ENCODE measurements at regions not wholly inside any gene's neighbourhood (a gene's known extent, or its start where the extent isn't known, plus 50 kb on each side); places are given as distances from the start of the nearest gene placed in this dataset.

GRCh38 chr11:10358696-10359095 lies 53.8 kb downstream of the ADM start:
- intact Hi-C loops (cut with DNase I): no loop called here
- DNase-seq: no peak

GRCh38 chr11:10359171-10359570 lies 54.3 kb downstream of the ADM start:
- intact Hi-C loops (cut with DNase I): no loop called here
- no peak for DNase-seq

- no peak for DNase-seq
- intact Hi-C loops (cut with DNase I): no loop called here
These were observed 56.0 kb downstream of the ADM start for GRCh38 chr11:10360835-10361234.

DNA sequence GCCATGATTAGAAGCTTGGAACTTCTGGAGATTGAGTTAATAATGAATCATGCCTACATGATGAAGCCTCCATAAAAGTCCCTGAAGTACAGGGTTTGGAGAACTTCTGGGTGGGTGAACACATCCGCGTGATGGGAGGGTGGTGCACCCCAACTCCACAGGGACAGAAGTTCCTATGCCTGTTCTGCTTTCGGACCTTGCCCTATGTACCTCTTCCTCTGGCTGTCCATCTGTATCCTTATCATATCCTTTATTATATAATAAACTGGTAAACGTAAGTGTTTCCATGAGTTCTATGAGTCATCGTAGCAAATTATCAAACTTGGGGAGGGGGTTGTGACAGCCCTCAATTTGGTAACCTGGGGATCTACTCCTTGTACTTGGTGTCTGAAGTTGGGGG lies 60.2 kb downstream of the ADM start:
- intact Hi-C loops (cut with DNase I): no loop called here
- DNase-seq: no peak

DNA sequence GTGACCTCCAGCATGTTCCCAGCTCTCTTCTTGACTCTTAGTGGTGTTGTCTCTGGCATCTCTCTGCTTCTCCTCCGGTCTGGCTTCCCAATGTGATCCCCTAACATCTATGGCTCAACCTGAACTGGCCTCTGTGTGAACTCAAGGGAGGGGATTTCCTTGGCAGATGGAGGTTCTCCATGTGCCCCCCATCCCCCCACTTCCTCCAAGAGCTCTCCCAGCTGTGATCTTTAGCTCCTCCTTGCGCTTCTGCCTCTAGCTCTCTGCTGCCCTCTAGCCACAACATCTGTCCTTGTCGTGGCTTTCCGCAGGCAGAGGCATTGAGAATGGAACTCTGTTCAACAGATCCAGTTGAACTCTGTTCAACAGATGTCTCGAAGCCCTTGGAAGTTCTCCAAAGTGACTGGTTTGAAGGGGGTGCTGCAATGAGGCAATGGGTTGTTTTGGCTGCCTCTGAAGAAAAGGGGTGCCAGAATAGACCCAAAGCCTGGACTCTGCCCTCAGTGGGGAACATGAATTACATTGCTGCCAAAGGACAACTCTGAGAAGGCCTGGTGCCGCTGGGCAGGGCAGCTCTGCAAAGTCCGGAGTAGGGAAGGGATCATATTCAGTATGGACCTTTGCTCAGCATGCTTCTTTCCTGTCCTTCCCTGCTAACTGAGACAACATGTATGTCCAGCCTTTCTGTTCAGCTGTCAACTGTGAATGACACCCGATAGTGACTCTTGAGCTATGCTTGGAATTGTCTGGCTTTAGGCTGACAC lies 61.9 kb downstream of the ADM start:
- DNase-seq: peak in 41 of 42 donors; percentile 17 to 83 (median 62)
- intact Hi-C loops (cut with DNase I): no loop called here

GRCh38 chr11:10371926-10372641 lies 67.2 kb downstream of the ADM start:
- intact Hi-C loops (cut with DNase I): no loop called here
- no peak for DNase-seq

DNA sequence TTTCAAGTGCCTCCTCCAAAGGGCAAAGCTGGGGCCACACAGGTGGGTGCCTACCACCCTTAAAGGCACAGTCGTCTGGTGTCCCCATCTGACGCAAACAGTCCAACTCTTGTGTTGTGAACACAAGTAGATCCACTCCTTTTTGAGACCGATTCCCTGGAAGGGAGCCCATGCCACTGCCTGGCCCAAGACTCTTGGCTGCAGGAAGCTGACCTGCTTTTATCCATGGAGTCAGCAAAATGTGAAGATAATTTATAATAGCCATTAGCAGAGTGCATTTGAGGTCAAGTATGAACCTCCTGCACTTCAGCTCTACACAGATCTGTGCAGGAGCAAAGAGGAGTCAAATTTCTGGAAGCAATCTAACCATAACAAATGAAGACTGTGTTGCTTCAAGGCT lies 68.5 kb downstream of the ADM start:
- intact Hi-C loops (cut with DNase I): no loop called here
- peak in 3 of 42 donors; percentile 11 to 33 (median 20) for DNase-seq

GRCh38 chr11:10373929-10374328 lies 69.1 kb downstream of the ADM start:
- no peak for DNase-seq
- intact Hi-C loops (cut with DNase I): no loop called here

GRCh38 chr11:10374386-10374785 lies 69.5 kb downstream of the ADM start:
- no peak for DNase-seq
- intact Hi-C loops (cut with DNase I): no loop called here

DNA sequence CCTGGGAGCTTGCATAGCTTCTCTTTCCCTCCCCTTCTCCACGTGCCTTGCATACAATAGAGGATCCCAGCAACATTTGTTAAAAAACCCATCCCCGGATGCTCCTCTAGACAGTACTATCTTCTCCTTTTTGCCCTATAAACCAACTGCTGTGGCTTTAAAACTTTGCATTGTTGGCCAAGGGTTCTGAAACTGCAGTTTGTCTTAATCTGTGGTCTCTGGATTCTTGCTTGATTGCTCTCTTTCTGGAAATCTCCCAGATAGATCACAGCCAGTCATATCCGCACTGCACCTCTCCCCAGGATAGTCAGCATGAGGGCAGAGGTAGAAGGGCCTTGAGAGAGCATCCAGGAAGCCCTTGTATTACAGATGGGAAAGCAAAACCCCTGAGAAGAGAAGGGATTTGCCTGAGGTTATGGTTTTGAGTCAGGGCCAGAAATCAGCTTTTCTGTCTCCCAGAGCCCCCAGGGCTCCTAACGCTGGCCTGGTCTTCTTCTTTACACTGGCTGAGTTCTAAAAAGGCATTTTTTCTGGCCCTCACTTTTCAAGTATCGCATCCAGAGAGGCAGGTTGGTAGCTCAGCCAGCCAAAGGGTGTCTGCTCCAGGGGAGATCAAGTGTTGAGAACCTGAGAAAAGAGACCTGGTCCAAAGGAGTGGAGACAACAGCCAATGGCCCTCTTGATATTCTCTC lies 70.6 kb downstream of the ADM start:
- intact Hi-C loops (cut with DNase I): no loop called here
- DNase-seq: no peak

DNA sequence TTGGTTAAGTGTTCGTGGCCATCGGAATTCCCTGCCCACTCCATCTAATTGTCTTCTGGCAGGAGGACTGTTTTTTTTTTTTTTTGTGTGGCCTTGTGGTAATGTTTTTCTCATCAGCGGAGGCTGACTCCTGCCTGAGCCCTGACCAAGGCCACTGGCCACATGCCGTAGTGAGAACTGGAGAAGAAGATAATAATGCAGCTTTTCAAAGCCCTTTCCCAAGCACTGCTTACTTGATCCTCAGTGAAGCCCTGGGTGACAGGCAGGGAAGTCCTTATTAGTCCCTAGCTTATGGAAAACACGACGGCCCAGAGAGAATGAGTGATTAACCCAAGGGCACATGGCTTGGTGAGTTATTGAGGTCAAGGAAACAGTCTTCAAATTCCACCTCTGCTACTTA lies 71.2 kb downstream of the ADM start:
- DNase-seq: no peak
- intact Hi-C loops (cut with DNase I): no loop called here

GRCh38 chr11:10377183-10377582 lies 72.3 kb downstream of the ADM start:
- no peak for DNase-seq
- intact Hi-C loops (cut with DNase I): no loop called here

DNA sequence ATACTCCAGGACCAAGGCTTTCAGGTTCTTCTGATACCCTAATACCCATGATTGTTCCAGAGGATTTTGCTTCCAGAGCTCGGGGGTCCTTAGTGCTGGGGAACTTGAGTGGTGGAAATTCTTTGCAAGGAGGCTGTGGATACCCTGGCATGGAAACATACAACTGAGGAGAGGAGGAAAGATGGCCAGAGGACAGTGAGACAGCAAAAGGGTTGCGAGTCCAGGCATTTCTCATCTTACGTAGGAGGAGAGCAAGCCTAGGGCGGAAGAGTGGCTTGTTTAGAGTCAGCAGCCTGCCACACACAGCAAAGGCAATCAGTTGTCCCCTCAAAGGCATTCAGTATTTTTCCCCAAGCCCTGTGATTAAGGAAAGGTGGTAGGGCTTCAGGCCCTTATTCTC lies 73.5 kb downstream of the ADM start:
- intact Hi-C loops (cut with DNase I): no loop called here
- no peak for DNase-seq

DNA sequence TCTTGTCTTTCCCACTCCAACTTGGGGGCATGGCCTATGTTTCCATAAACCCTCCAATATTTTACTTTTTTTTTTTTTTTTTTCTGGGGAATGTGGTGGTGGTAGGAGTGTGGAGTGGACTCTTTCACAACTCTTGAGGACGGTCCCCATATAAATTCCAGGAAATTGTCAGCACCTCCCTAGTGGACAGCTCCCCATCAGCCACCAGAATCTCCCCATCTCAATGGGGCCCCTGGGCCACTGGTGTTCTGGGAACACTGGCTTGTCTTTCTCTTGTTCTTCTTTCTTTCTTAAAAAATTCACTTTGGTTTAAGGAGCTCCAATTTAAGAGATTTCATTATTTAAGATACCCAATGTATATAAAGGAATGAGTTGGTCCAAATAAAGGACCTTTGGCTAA lies 74.1 kb downstream of the ADM start:
- intact Hi-C loops (cut with DNase I): no loop called here

GRCh38 chr11:10379426-10379825 lies 74.6 kb downstream of the ADM start:
- DNase-seq: no peak

More for the DNA sequence above, 74.1 kb downstream of the ADM start:
- no peak for DNase-seq

DNA sequence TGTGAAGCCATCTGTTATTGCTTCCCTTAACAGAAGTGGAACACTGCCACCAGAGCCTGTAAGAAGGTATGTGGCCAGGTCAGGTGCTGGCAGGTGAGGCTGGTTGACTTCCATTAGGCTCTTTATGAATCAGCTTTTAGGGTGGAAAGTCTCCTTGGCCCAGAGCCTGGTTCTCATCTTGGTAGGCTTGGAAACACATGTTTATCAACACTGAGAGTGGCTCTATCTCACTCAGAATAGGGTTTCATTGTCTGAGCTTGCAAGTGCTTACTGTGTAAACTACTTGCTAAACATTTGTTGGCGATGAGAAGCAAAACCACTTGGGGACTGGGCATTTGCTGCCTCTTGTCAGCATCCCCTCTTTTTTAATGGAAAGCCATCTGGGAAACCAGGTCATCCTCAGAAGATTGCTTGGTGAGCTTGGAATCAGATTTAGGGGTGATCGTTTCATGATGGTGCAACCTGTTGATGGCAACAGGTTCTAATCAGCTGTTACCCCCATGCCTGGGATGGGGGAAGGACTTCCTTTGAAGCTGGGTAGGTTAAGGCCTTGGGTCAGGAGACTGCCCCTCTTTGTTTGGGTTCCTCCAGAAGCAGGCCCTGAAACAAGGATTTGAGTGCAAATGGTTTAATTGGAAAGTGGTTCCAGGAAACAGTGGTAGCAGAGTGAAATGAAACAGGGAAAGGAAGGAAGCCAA lies 75.0 kb upstream of the AMPD3 start:
- intact Hi-C loops (cut with DNase I): no loop called here
- DNase-seq: peak in 1 of 42 donors; percentile 9

More at GRCh38 chr11:10379426-10379825, 74.6 kb downstream of the ADM start:
- intact Hi-C loops (cut with DNase I): no loop called here

DNA sequence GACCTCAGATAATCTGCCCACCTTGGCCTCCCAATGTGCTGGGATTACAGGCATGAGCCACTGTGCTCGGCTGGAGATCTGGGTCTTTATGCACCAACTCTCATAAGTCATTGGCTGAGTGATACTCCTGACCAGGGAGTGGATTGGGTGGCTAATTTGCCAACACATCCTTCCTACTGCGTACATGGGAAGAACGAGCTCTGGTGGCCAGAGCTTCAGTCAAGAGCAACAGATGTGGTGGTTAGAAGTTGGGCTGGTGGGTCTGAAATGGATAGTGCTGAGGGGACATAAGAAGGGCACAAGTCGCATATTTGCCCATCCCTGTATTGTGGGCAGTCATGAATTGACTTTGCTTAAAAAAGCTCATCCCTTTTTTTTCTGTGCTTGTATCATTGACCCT lies 74.1 kb upstream of the AMPD3 start:
- intact Hi-C loops (cut with DNase I): no loop called here
- no peak for DNase-seq

GRCh38 chr11:10381736-10382135 lies 73.3 kb upstream of the AMPD3 start:
- no peak for DNase-seq
- intact Hi-C loops (cut with DNase I): no loop called here

GRCh38 chr11:10382518-10382917 lies 72.5 kb upstream of the AMPD3 start:
- no peak for DNase-seq
- intact Hi-C loops (cut with DNase I): no loop called here

- intact Hi-C loops (cut with DNase I): no loop called here
- DNase-seq: peak in 2 of 42 donors; percentile 10 to 26
These were observed 69.4 kb upstream of the AMPD3 start for GRCh38 chr11:10385696-10386095.
